Spleen (tissue), 7 donors: ENCODE measurements at regions not wholly inside any gene's neighbourhood (a gene's known extent, or its start where the extent isn't known, plus 50 kb on each side); places are given as distances from the start of the nearest gene placed in this dataset.

Experiments
- CTCF ChIP-seq, 11 experiments: fragments of 200-600 bp in 7 of 11; fragments of 450-650 bp in 4 of 11; sonication (generic) in 4 of 11; IDR thresholded peaks in 8 of 11; conservative IDR thresholded peaks in 3 of 11; 1 replicate in 7 of 11; 2 replicates in 4 of 11; pipeline versions ENCODE4 v1.4.0 to v1.8.0; 2016 to 2021; ENCODE audit warnings: antibody characterized with exemption in 11 of 11, inconsistent platforms in 4 of 11, mild to moderate bottlenecking in 1 of 11
- POLR2A ChIP-seq, 3 donors: fragments of 450-650 bp; IDR thresholded peaks; one replicate each; pipeline ENCODE4 v1.5.1; 2017; ENCODE audit warnings: antibody characterized with exemption in 3 of 3, mild to moderate bottlenecking in 1 of 3
- POLR2AphosphoS5 ChIP-seq, 3 donors: sonication (generic); formaldehyde crosslinking; IDR thresholded peaks; one replicate each; pipeline ENCODE4 v1.5.1; 2017; ENCODE audit warnings: antibody characterized with exemption in 3 of 3
- donor health status: DM: no; HTN: no; CAD: no; lungs with moderate emphysema.
- donor health status: DM: no; HTN: no; CAD: no.
- donor health status: DM: no; HTN: no; CAD: no.

- TF ChIP-seq CTCF (IDR thresholded peaks at IDR 0.05 in 8 of 11, conservative IDR thresholded peaks at IDR 0.05 in 3 of 11) (no peak), POLR2A (IDR thresholded peaks at IDR 0.05) (no peak), POLR2AphosphoS5 (IDR thresholded peaks at IDR 0.05) (no peak)
Observed at GRCh38 chr3:87398168-87398801, 121.9 kb upstream of the POU1F1 start.
